DND-41 (cell line): ENCODE measurements at regions not wholly inside any gene's neighbourhood (a gene's known extent, or its start where the extent isn't known, plus 50 kb on each side); places are given as distances from the start of the nearest gene placed in this dataset.

Experiments
- ATAC-seq: fragments of 200-7000 bp; cut with Tn5 transposase; 3 replicates; pipeline ENCODE4 v1.9.1; 2021; ENCODE audit warnings: low read depth; ENCODE audit not compliant: insufficient read depth
- DNase-seq: peaks from one replicate; pipeline ENCODE4 v3.0.0-alpha.2; 2020
- H2AFZ ChIP-seq: 2 replicates; pipeline ENCODE4 v1.6.0; 2012; ENCODE audit warnings: low read depth, low read length
- H3K27ac ChIP-seq: 2 replicates; pipeline ENCODE4 v1.5.1; 2012; ENCODE audit warnings: low read length, inconsistent platforms
- H3K27me3 ChIP-seq: fragments of 200-600 bp; sonication (generic); 2 replicates; pipeline ENCODE4 v1.6.0; 2012; ENCODE audit warnings: low read length, mild to moderate bottlenecking, inconsistent platforms; ENCODE audit not compliant: insufficient read depth, poor library complexity
- H3K36me3 ChIP-seq: 2 replicates; pipeline ENCODE4 v1.5.1; 2012; ENCODE audit warnings: low read length, inconsistent platforms; ENCODE audit not compliant: insufficient read depth
- H3K4me1 ChIP-seq: 2 replicates; pipeline ENCODE4 v1.5.1; 2012; ENCODE audit warnings: mild to moderate bottlenecking, low read length; ENCODE audit not compliant: insufficient read depth
- H3K4me2 ChIP-seq: 2 replicates; pipeline ENCODE4 v1.6.0; 2012; ENCODE audit warnings: mild to moderate bottlenecking, moderate library complexity, low read length, inconsistent platforms; ENCODE audit not compliant: insufficient read depth
- H3K4me3 ChIP-seq, 2 experiments: fragments of 200-600 bp in 1 of 2; shearing (Covaris generic) in 1 of 2; 2 replicates each; pipeline ENCODE4 v1.5.1; 2012 to 2016; ENCODE audit warnings: inconsistent platforms in 2 of 2, low read length in 2 of 2, mild to moderate bottlenecking in 2 of 2, low read depth in 1 of 2, moderate library complexity in 1 of 2
- H3K79me2 ChIP-seq: 2 replicates; pipeline ENCODE4 v1.6.0; 2012; ENCODE audit warnings: low read length, inconsistent platforms; ENCODE audit not compliant: insufficient read depth
- H3K9ac ChIP-seq: 2 replicates; pipeline ENCODE4 v1.6.0; 2012; ENCODE audit warnings: low read depth, mild to moderate bottlenecking, inconsistent platforms, low read length, moderate library complexity
- H3K9me3 ChIP-seq: 2 replicates; pipeline ENCODE4 v1.5.1; 2012; ENCODE audit warnings: low read length, moderate library complexity, mild to moderate bottlenecking, inconsistent platforms; ENCODE audit not compliant: insufficient read depth, severe bottlenecking
- H4K20me1 ChIP-seq: 2 replicates; pipeline ENCODE4 v1.6.0; 2012; ENCODE audit warnings: low read length; ENCODE audit not compliant: insufficient read depth
- CTCF ChIP-seq: IDR thresholded peaks from 2 replicates; pipeline ENCODE4 v1.5.1; 2012; ENCODE audit warnings: borderline replicate concordance, low read length, moderate library complexity, mild to moderate bottlenecking; ENCODE audit not compliant: poor library complexity, severe bottlenecking; ENCODE audit errors: extremely low read depth
- EZH2 ChIP-seq: IDR thresholded peaks from 3 replicates; pipeline ENCODE4 v1.6.1; 2012; ENCODE audit warnings: borderline replicate concordance, low read depth, mild to moderate bottlenecking, moderate library complexity, low read length, inconsistent platforms; ENCODE audit not compliant: severe bottlenecking

- no peaks in the 10 kb centered on the region for H3K36me3 ChIP-seq
- H3K4me2 ChIP-seq: no peak overlapping the region
These were observed 395.3 kb upstream of the BTBD3 start for GRCh38 chr20:11522366-11522741.

GRCh38 chr20:11529047-11529446 lies 388.6 kb upstream of the BTBD3 start:
- H2AFZ ChIP-seq: no peak overlapping the region
- H3K4me3 ChIP-seq: no peak overlapping the region
- H3K27ac ChIP-seq: no peak overlapping the region
- ATAC-seq (no peak), DNase-seq (no peak)
- no peak overlapping the region for H3K4me2 ChIP-seq
- no peak overlapping the region for H3K9ac ChIP-seq
- H3K4me1 ChIP-seq: no peaks in the 10 kb centered on the region
- H3K79me2 ChIP-seq: no peaks in the 10 kb centered on the region
- peaks cover 8% of the 10 kb centered on the region for H3K9me3 ChIP-seq
- TF ChIP-seq CTCF: no peak
- TF ChIP-seq EZH2: no peak
- no peaks in the 10 kb centered on the region for H3K27me3 ChIP-seq
- no peaks in the 10 kb centered on the region for H3K36me3 ChIP-seq
- H4K20me1 ChIP-seq: no peaks in the 10 kb centered on the region

More at GRCh38 chr20:11522366-11522741, 395.3 kb upstream of the BTBD3 start:
- no peak overlapping the region for H3K9ac ChIP-seq
- no peak overlapping the region for H2AFZ ChIP-seq
- no peaks in the 10 kb centered on the region for H4K20me1 ChIP-seq
- H3K27ac ChIP-seq: no peak overlapping the region
- no peak overlapping the region for H3K4me3 ChIP-seq
- no peaks in the 10 kb centered on the region for H3K79me2 ChIP-seq
- ATAC-seq (no peak), DNase-seq (no peak)
- H3K4me1 ChIP-seq: no peaks in the 10 kb centered on the region
- peaks cover 2% of the 10 kb centered on the region for H3K9me3 ChIP-seq
- no peak for TF ChIP-seq CTCF
- no peak for TF ChIP-seq EZH2
- no peaks in the 10 kb centered on the region for H3K27me3 ChIP-seq

GRCh38 chr20:11537032-11537431 lies 380.7 kb upstream of the BTBD3 start:
- Histone ChIP-seq H3K4me2 (no peak overlapping the region), H3K4me1 (no peaks in the 10 kb centered on the region), H2AFZ (no peak overlapping the region), H3K4me3 (no peak overlapping the region), H4K20me1 (no peaks in the 10 kb centered on the region), H3K27ac (no peak overlapping the region), H3K79me2 (no peaks in the 10 kb centered on the region), H3K9ac (no peak overlapping the region), H3K27me3 (peaks cover 3% of the 10 kb centered on the region), H3K9me3 (no peaks in the 10 kb centered on the region), H3K36me3 (no peaks in the 10 kb centered on the region)
- DNase-seq (no peak), ATAC-seq (no peak)
- no peak for TF ChIP-seq EZH2
- TF ChIP-seq CTCF: no peak

- Histone ChIP-seq H3K4me3 (no peak overlapping the region), H2AFZ (no peak overlapping the region), H3K9me3 (no peaks in the 10 kb centered on the region), H3K79me2 (no peaks in the 10 kb centered on the region), H3K4me2 (no peak overlapping the region), H3K27ac (no peak overlapping the region), H4K20me1 (no peaks in the 10 kb centered on the region), H3K9ac (no peak overlapping the region), H3K36me3 (no peaks in the 10 kb centered on the region), H3K27me3 (peaks cover 3% of the 10 kb centered on the region), H3K4me1 (no peaks in the 10 kb centered on the region)
- DNase-seq: no peak
- no peak for TF ChIP-seq CTCF
- TF ChIP-seq EZH2: no peak
- no peak for ATAC-seq
These were observed 378.2 kb upstream of the BTBD3 start for GRCh38 chr20:11539450-11539849.
